B cell (primary cell): ENCODE measurements at regions not wholly inside any gene's neighbourhood (a gene's known extent, or its start where the extent isn't known, plus 50 kb on each side); places are given as distances from the start of the nearest gene placed in this dataset.

Experiments
- ATAC-seq: fragments of 200-7000 bp; cut with Tn5 transposase; one replicate; pipeline ENCODE4 v1.10.0; 2021; ENCODE audit warnings: low read depth, mild to moderate bottlenecking, moderate number of reproducible peaks, moderate library complexity
- CTCF ChIA-PET: fragments of 350-600 bp; sonication (Branson Sonifier 250); formaldehyde crosslinking; loops from one replicate; lab custom pipeline; 2021; ENCODE audit warnings: antibody characterized with exemption, inconsistent platforms; lab: Charles Lee
- POLR2A ChIA-PET: fragments of 350-600 bp; sonication (Branson Sonifier 250); formaldehyde crosslinking; loops from one replicate; lab custom pipeline; 2021; ENCODE audit warnings: antibody characterized with exemption; lab: Charles Lee
- DNase-seq: peaks from one replicate; pipeline ENCODE4 v3.0.0; 2013
- H2AFZ ChIP-seq: 2 replicates; pipeline ENCODE4 v1.6.1; 2012; ENCODE audit warnings: mild to moderate bottlenecking, low read depth, low read length; ENCODE audit not compliant: insufficient read depth, poor library complexity, severe bottlenecking
- H3K27ac ChIP-seq, 2 donors: 1 replicate in 1 of 2; 2 replicates in 1 of 2; pipeline ENCODE4 v1.5.1; 2012 to 2013; ENCODE audit warnings: low read length in 2 of 2, mild to moderate bottlenecking in 2 of 2, moderate library complexity in 1 of 2
- H3K27me3 ChIP-seq, 4 experiments: fragments of 200-600 bp in 1 of 4; sonication (generic) in 1 of 4; replicated peaks in 1 of 4; 1 replicate in 2 of 4; 2 replicates in 2 of 4; pipeline versions ENCODE4 v1.6.1 to v1.7.0; 2013 to 2016; ENCODE audit warnings: low read length in 3 of 4, mild to moderate bottlenecking in 2 of 4, mixed read lengths in 1 of 4, moderate library complexity in 1 of 4; ENCODE audit not compliant: insufficient read depth in 4 of 4, control insufficient read depth in 3 of 4; ENCODE audit errors: control extremely low read depth in 1 of 4
- H3K36me3 ChIP-seq, 2 experiments: replicated peaks in 1 of 2; 1 replicate in 1 of 2; 2 replicates in 1 of 2; pipeline versions ENCODE4 v1.6.1 to v1.7.1; 2013; ENCODE audit warnings: low read length in 1 of 2; ENCODE audit not compliant: insufficient read depth in 2 of 2, control insufficient read depth in 1 of 2; ENCODE audit errors: control extremely low read depth in 1 of 2, extremely low read depth in 1 of 2
- H3K4me1 ChIP-seq, 2 donors: fragments of 200-600 bp in 1 of 2; sonication (generic) in 1 of 2; 1 replicate in 1 of 2; 2 replicates in 1 of 2; pipeline versions ENCODE4 v1.5.1 to v1.6.1; 2013 to 2017; ENCODE audit warnings: low read length in 2 of 2; ENCODE audit not compliant: control insufficient read depth in 2 of 2, insufficient read depth in 2 of 2
- H3K4me2 ChIP-seq: replicated peaks from 2 replicates; pipeline ENCODE3; 2012; ENCODE audit warnings: mild to moderate bottlenecking, low read depth, low read length; ENCODE audit not compliant: poor library complexity, severe bottlenecking
- H3K4me3 ChIP-seq, 5 experiments: fragments of 200-600 bp in 1 of 5; sonication (generic) in 1 of 5; 1 replicate in 3 of 5; 2 replicates in 2 of 5; pipeline versions ENCODE4 v1.5.1 to v1.7.0; 2011 to 2016; ENCODE audit warnings: low read length in 4 of 5, mild to moderate bottlenecking in 4 of 5, low read depth in 2 of 5, control low read depth in 1 of 5, moderate library complexity in 1 of 5; ENCODE audit not compliant: insufficient read depth in 1 of 5; ENCODE audit errors: control extremely low read depth in 1 of 5, extremely low read depth in 1 of 5
- H3K79me2 ChIP-seq: fragments of 200-600 bp; sonication (generic); one replicate; pipeline ENCODE4 v1.6.0; 2016; ENCODE audit warnings: low read length; ENCODE audit not compliant: control insufficient read depth, insufficient read depth
- H3K9ac ChIP-seq: fragments of 200-600 bp; sonication (generic); 2 replicates; pipeline ENCODE4 v1.6.1; 2017; ENCODE audit warnings: mild to moderate bottlenecking, low read length, moderate library complexity
- H3K9me3 ChIP-seq, 3 donors: one replicate each; pipeline versions ENCODE4 v1.6.1 to v1.7.1; 2013; ENCODE audit warnings: low read length in 2 of 3; ENCODE audit not compliant: control insufficient read depth in 2 of 3, insufficient read depth in 1 of 3; ENCODE audit errors: control extremely low read depth in 1 of 3
- H4K20me1 ChIP-seq: 2 replicates; pipeline ENCODE4 v1.6.0; 2012; ENCODE audit warnings: mild to moderate bottlenecking, low read length; ENCODE audit not compliant: insufficient read depth, control insufficient read depth, poor library complexity, severe bottlenecking
- H3K27ac Mint-ChIP-seq: one replicate; pipeline ENCODE4 v1.8.0; 2021; ENCODE audit warnings: mixed read lengths
- H3K27me3 Mint-ChIP-seq: one replicate; pipeline ENCODE4 v1.8.0; 2021; ENCODE audit warnings: mixed read lengths
- H3K4me1 Mint-ChIP-seq: one replicate; pipeline ENCODE4 v1.8.0; 2021; ENCODE audit warnings: mixed read lengths
- H3K4me3 Mint-ChIP-seq: one replicate; pipeline ENCODE4 v1.8.0; 2021; ENCODE audit warnings: mixed read lengths
- H3K9me3 Mint-ChIP-seq: one replicate; pipeline ENCODE4 v1.8.0; 2022; ENCODE audit warnings: mixed read lengths; ENCODE audit not compliant: insufficient read depth
- EZH2 ChIP-seq: IDR thresholded peaks from 2 replicates; pipeline ENCODE4 v1.6.1; 2012; ENCODE audit warnings: borderline replicate concordance, low read depth, mild to moderate bottlenecking, moderate library complexity, low read length; ENCODE audit not compliant: insufficient read depth, poor library complexity, severe bottlenecking
- WGBS: methylation state at CpG from one replicate; pipeline ENCODE4 v1.1.5; 2013; ENCODE audit warnings: missing lambda C conversion rate; ENCODE audit not compliant: insufficient coverage; 5-methylcytosine and 5-hydroxymethylcytosine counted together
- intact Hi-C: fragments of 100-400 bp; cut with micrococcal nuclease; formaldehyde crosslinking; loops from one replicate; pipeline ENCODE4 v1.10.0; 2022
- TF ChIP-seq, protein P1 (sequence below): fragments of 200-600 bp; IDR thresholded peaks from one replicate; pipeline ENCODE4 v1.8.0; 2022; ENCODE audit warnings: antibody characterized with exemption, mild to moderate bottlenecking

DNA sequence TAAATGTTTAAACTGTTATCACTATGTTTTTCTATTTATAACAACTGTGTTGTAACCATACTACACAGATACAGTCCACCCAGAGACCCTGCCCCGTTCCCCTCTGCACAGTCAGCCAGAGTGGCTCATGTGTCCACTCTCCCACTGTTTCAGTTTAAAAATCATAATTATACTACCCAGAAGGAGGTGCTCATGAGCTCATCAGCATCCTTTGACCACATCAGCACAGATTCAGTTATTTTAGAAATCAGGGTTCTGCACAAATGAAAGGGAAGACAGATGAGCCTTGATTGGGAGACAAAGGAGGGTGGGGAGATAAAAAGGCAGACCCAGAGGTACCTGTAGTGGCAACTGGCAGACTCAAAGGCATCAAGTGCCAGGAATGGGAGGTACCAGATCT is 124.3 kb downstream of the RCN1 start:
- Histone ChIP-seq H3K79me2 (no peaks in the 10 kb centered on the region), H3K4me2 (no peak overlapping the region), H3K4me3 (no peak overlapping the region), H3K27ac (no peak overlapping the region), H3K36me3 (no peaks in the 10 kb centered on the region), H3K9me3 (no peaks in the 10 kb centered on the region), H3K27me3 (no peaks in the 10 kb centered on the region), H2AFZ (no peak overlapping the region), H3K9ac (no peak overlapping the region), H4K20me1 (no peaks in the 10 kb centered on the region), H3K4me1 (no peaks in the 10 kb centered on the region)
- POLR2A ChIA-PET = no interaction called here
- Mint-ChIP-seq H3K4me3 (no peak overlapping the region), H3K27me3 (peaks cover 5% of the 10 kb centered on the region), H3K4me1 (no peaks in the 10 kb centered on the region), H3K9me3 (no peaks in the 10 kb centered on the region), H3K27ac (no peak overlapping the region)
- 80% methylated on average over 1 of the region's 1 CpG for WGBS
- intact Hi-C loops = no loop called here
- CTCF ChIA-PET = interaction anchor here (1.4 kb wide), 1 partner anchor 39 kb away, joined by 3 read pairs; no protein-coding TSS in a partner anchor
- TF ChIP-seq EZH2 = no peak
- TF ChIP-seq, protein P1, sequence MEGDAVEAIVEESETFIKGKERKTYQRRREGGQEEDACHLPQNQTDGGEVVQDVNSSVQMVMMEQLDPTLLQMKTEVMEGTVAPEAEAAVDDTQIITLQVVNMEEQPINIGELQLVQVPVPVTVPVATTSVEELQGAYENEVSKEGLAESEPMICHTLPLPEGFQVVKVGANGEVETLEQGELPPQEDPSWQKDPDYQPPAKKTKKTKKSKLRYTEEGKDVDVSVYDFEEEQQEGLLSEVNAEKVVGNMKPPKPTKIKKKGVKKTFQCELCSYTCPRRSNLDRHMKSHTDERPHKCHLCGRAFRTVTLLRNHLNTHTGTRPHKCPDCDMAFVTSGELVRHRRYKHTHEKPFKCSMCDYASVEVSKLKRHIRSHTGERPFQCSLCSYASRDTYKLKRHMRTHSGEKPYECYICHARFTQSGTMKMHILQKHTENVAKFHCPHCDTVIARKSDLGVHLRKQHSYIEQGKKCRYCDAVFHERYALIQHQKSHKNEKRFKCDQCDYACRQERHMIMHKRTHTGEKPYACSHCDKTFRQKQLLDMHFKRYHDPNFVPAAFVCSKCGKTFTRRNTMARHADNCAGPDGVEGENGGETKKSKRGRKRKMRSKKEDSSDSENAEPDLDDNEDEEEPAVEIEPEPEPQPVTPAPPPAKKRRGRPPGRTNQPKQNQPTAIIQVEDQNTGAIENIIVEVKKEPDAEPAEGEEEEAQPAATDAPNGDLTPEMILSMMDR = no peak
- no peak for DNase-seq
- ATAC-seq = no peak

DNA sequence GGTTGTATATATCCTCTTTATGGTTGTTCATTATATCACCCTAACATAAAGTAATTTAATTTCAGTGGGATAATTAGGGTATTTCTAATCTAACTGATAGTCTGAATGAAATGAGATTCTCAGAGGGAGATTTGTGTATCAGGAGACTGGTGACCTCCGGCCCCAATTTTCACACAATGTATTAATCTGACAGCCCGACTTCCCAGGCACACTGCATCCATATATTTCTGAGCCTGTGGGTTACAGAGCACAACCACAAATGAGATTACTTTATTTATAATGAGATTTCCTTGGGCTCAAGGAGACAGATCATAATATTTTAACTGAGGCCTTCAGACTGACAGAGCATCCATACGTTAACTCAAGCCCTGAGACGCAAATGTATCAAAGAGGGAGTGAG is 125.9 kb downstream of the RCN1 start:
- H3K27me3 Mint-ChIP-seq = peaks cover 2% of the 10 kb centered on the region

More for the DNA sequence above, 125.9 kb downstream of the RCN1 start:
- TF ChIP-seq, protein P1 = no peak
- no peak for TF ChIP-seq EZH2
- H3K27ac Mint-ChIP-seq = no peak overlapping the region
- H3K27ac ChIP-seq = no peak overlapping the region
- POLR2A ChIA-PET = no interaction called here
- H3K9me3 Mint-ChIP-seq = no peaks in the 10 kb centered on the region
- H3K4me3 Mint-ChIP-seq = no peak overlapping the region
- no peaks in the 10 kb centered on the region for H4K20me1 ChIP-seq
- H3K4me1 Mint-ChIP-seq = no peaks in the 10 kb centered on the region
- no peak overlapping the region for H3K4me2 ChIP-seq
- H3K27me3 ChIP-seq = no peaks in the 10 kb centered on the region
- no peaks in the 10 kb centered on the region for H3K79me2 ChIP-seq
- intact Hi-C loops = no loop called here
- WGBS = 96% methylated on average over 2 of the region's 4 CpGs
- H3K36me3 ChIP-seq = no peaks in the 10 kb centered on the region
- CTCF ChIA-PET = no interaction called here
- no peak overlapping the region for H3K9ac ChIP-seq
- ATAC-seq = no peak
- DNase-seq = no peak
- H2AFZ ChIP-seq = no peak overlapping the region
- no peak overlapping the region for H3K4me3 ChIP-seq
- no peaks in the 10 kb centered on the region for H3K4me1 ChIP-seq
- no peaks in the 10 kb centered on the region for H3K9me3 ChIP-seq
